HG02973 (cell line): ENCODE measurements at regions not wholly inside any gene's neighbourhood (a gene's known extent, or its start where the extent isn't known, plus 50 kb on each side); places are given as distances from the start of the nearest gene placed in this dataset.

Experiments
- ATAC-seq: cut with Tn5 transposase; IDR thresholded peaks from one replicate; pipeline ENCODE4 v1.9.1; 2021; ENCODE audit warnings: moderate library complexity; ENCODE audit not compliant: unreplicated experiment

- ATAC-seq, result no peak
These were observed 407.6 kb upstream of the PFKP start for GRCh38 chr10:2659660-2660209.

DNA sequence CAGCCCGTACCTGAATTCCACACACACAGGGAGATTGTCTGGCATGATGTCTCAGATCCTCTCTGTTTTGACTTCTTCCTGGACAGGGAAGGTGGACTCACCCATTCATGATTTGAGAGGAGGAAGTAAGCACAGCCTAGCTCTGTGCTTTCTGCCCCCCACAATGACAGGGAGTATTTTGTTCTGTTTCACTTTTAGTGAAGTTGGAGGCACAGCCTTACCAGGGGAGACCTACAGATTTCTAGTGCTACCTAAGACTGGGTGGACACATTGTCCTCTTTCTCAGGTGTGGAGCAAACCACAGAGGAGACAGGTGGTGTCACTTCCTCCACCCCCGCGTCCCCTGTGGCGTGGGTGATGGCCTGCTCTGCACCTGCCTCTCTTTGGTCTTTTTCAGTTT lies 408.6 kb upstream of the PFKP start:
- ATAC-seq, result no peak

DNA sequence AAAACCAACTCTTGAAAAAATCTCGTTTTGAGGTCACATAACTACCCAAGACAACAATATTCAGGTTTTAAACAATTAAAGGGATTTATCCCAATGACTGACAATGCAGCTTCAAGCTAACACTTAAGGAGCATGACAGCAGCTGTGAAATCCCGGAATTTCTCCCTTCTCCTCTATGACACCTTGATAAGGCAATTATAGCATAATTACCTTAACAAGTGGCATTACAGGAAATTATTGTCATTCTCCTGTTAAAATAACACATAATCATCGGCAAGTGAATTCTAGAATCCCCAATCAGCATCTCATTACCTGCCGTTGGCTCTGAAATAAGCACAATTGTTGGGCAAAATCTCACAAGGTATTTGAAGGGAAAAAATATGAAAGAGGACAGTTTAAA lies 417.0 kb upstream of the PFKP start:
- no peak for ATAC-seq

DNA sequence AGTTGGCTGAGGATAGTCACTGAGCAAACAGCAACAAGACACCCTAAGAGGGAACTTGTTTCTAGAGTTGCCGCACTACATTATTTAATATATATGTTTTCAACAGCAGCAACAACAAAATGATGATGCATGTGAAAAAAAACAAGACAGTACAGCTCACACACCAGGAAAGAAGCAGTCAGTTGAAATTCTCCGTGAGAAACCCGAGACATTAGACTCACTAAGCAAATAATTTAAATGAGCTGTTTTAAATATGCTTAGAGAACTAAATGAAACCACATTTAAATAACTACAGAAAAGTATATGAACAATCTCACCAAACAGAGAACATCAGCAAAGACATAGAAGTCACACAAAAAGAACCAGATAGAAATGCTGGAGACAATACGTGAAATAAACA lies 426.3 kb upstream of the PFKP start:
- no peak for ATAC-seq

GRCh38 chr10:2633630-2634029 lies 433.7 kb upstream of the PFKP start:
- ATAC-seq, result no peak

GRCh38 chr10:2631557-2632205 lies 435.7 kb upstream of the PFKP start:
- ATAC-seq, result no peak

- no peak for ATAC-seq
These were observed 438.6 kb upstream of the PFKP start for GRCh38 chr10:2628705-2629104.

- ATAC-seq, result no peak
These were observed 439.4 kb upstream of the PFKP start for GRCh38 chr10:2627969-2628368.

DNA sequence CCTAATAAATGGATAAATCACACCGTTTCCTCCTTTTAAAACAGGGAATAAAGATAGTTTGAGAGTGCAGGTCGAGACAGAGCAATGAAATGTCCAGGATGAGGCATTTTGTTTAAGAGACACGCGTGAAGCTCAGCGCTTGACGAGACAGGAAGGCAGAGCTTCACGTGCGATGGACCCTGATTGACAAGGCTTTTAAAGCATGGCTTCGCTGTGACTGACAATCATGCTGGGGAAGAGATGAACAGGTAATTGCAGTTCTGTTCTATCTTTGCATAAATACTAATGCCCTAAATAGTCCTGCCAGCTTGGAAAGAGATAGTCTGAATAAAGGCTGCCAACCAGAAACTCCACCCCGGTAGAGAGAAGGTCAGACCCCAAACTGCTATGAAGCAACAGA lies 442.3 kb upstream of the PFKP start:
- no peak for ATAC-seq

DNA sequence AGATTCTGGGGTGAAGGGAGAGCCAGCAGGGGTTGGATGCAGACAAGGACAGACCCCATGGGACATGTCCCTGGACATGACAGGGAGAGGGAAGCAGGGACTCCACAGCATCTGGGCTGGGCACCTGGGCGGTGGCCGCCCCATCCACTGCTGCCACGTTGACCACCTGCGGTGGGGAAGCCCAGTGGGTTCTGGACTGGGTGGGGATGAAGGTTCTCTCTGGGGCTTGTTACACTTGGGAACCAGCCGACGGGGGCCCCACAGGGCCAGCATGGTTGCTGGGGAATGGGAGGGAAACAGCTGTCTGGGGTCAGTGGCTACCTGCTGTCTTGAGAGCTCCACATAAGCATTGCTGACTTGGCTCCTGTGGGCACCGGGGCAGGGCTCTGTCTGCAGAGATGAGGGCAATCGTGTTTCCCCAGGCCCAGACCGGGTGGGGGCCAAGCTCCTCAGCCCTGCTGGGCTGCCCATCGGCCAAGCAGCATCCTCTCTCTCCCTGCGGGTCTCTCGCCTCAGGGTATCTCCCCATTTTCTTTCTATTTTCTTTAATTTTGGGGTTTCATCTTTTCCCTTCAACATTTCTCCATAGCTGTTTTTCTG lies 443.6 kb upstream of the PFKP start:
- ATAC-seq, result no peak

DNA sequence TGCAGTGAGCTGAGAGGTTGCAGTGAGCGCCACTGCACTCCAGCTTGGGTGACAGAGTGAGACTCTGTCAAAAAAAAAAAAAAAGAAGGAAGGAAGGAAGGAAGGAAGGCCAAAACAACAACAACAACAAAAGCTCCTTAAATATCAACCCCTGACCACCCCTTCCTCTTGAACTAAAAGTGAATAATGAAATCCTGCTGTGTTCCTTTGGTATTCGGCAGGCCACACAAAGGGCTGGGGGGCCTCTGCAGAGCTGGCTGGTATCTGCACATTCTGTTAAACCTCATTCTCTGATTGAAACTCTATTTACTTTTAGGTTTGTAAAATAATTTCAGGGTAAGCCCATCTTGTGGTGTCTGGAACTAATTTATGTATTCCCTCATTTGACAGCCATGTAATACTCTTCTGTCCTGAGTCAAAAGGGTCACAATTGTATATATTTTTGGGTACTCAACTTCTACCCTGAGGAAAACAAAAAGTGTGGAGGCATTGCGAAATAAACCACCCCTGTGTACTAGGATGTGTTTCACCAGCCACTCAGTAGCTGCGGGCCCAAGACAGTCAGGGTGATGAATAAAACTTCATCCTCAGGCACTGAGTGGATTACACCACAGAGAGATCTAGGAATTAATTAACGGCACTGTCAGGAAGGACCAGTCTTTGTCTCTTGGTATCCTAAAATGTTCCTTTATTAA lies 446.4 kb upstream of the PFKP start:
- no peak for ATAC-seq

GRCh38 chr10:2619916-2620315 lies 447.4 kb upstream of the PFKP start:
- no peak for ATAC-seq

- ATAC-seq, result no peak
These were observed 447.9 kb upstream of the PFKP start for GRCh38 chr10:2619472-2619871.

GRCh38 chr10:2618690-2619089 lies 448.7 kb upstream of the PFKP start:
- no peak for ATAC-seq

GRCh38 chr10:2616215-2616614 lies 451.1 kb upstream of the PFKP start:
- no peak for ATAC-seq

- ATAC-seq, result no peak
These were observed 455.7 kb upstream of the PFKP start for GRCh38 chr10:2611603-2612002.

DNA sequence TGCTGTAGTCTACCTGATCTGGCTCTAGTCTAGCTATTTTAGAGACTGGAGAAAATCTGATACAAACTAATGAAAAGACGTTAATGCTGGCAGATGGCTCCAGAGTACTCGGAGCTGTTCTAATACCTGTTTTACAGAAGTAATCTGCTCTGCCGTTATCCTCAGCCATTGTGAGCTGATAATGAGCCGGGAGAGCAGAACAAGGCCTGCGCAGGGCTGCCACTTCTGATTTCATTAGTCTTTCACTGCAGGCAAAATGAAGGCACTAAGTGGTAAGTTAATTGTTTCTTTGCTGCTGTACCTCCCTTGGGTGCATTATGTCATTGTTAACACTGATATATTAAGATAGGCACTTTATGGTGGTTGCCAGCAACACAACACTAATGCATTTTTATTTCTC lies 456.4 kb upstream of the PFKP start:
- ATAC-seq, result no peak

GRCh38 chr10:2604891-2605290 lies 462.5 kb upstream of the PFKP start:
- no peak for ATAC-seq

DNA sequence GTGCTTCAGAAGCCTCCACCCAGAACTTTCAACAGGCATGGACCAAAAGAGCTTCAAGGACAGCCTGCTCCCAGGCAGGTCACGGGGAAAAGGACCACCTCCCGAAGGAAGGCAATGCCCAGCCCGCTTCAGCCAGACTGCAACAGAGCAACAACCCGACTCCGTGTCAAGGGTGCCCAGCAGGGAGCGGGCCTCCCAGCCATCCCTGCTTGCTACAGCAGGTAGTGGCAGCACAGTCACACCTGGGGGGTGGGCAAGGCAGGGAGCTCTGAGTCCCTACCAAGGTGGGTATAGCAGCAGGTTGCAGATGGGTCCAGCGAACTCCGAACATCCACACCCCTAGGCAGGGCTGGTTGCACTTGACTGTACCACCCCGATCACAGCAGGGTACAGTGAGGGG lies 467.8 kb upstream of the PFKP start:
- no peak for ATAC-seq

GRCh38 chr10:2592360-2593160 lies 474.8 kb upstream of the PFKP start:
- no peak for ATAC-seq

DNA sequence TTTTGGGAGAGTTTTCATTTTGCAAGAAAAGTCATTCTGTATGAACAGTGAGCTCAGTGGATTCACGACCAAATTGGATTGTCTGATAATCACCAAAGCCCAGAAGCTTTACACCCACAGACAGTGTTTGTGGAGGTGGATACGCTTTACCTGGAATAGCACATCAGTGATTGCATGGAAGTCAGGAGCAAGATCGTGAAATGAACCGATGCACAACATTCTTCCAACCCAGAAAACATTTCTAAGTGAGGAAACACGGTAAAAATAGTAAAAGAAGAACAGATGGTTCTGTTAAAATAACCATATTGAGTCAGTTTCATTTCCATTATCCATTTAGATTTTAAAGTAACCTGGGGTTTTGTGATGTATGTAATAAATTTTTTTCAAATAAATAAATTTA lies 478.2 kb upstream of the PFKP start:
- no peak for ATAC-seq
